ENCODE measurements at regions not wholly inside any gene's neighbourhood (a gene's known extent, or its start where the extent isn't known, plus 50 kb on each side); places are given as distances from the start of the nearest gene placed in this dataset.
"Not testable (repeated sequence)": the region's sequence is repeated elsewhere in the genome, so short reads cannot be mapped to it uniquely, and the experiment has no call there.

DNA sequence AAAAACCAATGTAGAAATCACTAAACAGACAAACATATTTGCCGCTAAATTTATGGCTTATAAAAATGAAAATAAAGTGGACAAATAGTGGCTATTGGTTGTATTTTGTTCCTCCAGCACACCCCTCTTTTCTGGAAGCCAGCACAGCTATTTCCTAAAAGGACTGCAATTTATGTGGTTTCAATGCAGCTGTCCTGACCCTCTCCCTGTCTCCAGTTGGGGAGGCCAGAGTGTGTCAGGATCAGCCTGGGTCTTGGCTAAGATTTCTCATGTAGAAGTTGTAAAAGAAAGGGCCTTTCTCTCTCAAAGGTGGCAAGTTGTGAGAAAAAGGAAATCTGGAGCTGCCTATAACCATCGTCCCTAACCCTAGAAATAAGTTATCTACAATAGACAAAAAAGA is 165.6 kb downstream of the ALDH8A1 start:
- no peak for DNase-seq

DNA sequence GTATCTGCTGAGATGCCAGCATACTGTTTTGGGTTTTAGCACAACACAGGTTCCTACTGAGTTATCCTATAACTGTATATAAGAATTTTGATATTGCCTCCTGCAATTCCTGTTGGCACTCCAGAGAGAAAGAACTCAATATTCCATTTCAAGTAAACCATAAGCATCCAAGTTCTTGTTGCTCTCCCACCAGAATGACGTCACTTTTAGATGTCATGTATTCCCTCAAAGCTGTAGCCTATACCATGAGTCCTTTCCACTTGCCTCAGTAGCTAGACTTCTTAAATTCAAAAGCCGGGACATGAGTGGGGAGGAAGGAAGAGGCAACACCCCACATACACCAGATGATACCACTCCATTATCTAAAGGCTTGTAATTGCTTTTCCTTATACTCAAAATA is 171.5 kb downstream of the ALDH8A1 start:
- no peak for DNase-seq

DNA sequence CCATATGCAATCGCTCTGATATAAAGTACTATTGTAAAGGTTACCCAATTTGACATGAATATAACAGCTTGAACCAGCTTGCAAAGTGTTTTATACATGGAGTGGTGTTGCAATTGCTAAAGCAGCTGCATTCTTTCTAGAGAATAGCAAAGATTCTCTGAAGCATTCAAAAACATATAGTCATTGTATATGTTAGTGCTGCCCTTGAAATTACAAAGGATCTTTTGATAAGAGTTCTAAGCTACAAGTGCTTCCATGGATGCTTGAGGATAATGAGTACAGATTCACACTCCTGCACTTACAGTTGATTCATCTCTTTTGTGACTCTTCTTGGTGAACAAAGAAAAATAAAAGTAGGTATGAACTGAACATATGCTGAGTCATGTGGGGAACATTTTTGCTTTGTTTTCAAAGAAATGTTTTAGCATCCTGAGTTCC is 175.7 kb downstream of the ALDH8A1 start:
- DNase-seq = no peak

DNA sequence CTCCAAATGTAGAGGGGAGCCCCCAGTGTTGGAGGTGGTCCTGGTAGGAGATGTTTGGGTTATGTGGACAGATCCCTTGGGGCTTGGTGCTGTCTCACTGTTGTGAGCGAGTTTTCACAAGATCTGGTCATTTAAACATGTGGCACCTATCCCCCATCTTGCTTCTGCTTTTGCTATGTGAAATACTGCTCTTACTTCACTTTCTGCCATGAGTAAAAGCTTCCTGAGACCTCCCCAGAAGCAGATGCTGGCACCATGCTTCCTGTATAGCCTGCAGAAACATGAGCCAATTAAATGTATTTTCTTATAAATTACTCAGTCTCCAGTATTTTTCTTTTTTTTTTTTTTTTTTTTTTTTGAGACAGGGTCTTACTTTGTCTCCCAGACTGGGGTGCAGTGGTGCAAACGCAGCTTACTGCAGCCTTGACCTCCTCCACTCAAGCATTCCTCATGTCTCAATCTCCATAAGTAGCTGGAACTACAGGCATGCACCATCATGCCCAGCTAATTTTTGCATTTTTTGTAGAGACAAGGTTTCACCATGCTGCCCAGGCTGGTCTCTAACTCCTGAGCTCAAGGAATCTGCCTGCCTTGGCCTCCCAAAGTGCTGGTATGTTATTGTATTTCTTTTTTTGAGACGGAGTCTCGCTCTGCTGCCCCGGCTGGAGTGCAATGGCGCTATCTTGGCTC is 177.1 kb downstream of the ALDH8A1 start:
- no peak for DNase-seq

DNA sequence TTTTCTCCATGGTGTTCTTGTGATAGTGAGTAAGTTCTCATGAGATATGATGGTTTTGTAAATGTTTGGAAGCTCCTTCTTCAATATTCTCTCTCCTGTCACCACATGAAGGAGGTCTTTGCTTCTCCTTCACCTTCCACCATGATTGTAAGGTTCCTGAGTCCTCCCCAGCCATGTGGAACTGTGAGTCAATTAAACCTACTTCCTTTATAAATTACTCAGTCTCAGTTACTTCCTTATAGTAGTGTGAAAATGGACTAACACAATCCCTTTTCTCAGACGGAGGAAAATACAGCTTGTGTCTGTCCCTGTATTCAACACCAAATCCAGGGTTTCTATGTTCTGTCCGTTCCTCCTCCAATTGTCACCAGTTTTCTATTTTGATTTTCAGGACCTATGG is 181.0 kb downstream of the ALDH8A1 start:
- no peak for DNase-seq

DNA sequence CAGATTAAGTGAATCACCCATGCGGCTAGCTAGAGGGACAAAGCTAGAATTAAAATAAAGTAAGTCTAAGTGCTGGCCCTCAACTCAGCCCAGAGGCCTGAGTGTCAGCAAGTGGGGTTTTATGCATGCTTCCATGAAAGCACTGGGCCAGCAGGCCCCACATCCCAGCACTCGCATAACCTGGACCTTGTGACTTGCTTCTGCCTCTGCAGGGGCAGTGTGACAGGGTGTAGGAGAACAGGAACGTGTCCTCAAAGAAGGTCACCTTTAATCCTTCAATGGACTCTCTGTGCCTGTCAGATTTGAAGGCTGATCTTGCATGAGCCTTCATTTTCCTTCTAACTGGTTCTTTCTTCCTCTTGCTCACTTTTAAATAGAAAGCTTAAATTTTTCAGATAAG is 183.4 kb downstream of the ALDH8A1 start:
- no peak for DNase-seq

DNA sequence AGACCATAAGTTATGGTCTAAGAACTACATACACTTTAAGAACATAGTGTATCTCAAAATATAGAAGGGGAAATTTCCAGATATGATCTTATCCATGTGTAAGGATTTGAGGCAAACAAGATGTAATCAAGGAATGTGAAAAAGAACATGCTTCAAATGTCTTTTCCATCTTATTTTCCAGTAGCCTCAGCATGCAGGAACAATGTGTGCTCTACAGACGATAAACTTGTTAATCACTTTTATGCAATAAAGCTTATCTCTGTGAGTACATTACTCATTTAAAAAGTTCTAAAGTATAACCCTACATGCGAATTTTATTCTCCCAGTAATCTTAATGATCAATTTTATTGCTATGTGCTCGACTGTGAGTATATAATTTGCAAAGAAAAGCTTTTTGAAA is 185.2 kb downstream of the ALDH8A1 start:
- DNase-seq = no peak

DNA sequence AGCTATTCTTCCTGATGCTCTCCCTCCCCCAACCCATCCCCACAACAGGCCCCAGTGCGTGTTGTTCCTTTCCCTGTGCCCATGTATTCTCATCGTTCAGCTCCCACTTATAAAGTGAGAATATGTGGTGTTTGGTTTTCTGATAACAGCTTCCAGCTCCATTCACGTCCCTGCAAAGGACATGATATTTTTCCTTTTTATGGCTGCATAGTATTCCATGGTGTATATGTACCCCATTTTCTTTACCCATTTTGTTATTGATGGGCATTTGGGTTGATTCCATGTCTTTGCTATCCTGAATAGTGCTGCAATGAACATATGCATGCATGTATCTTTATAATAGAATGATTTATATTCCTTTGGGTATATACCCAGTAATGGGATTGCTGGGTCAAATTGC is 186.3 kb downstream of the ALDH8A1 start:
- DNase-seq = not testable (repeated sequence)

DNA sequence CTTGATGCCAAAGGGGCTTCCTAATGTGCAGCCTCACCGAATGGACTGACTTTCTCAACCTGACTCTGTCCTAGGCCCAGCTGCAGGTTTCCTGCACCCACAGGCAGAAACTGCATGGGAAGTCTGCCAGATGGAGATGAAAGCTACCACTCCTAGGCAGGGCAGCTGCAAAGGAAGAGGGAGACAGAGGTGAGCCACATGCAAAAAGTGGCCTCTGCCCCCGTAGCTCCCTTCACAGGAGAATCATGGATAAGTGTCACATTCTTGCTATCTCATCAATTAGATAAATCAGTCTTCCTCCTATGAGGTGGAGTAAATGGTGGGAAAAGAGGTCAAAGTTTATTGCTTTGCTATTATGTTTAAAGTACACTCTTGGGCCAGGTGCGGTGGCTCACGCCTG is 191.3 kb downstream of the ALDH8A1 start:
- no peak for DNase-seq

DNA sequence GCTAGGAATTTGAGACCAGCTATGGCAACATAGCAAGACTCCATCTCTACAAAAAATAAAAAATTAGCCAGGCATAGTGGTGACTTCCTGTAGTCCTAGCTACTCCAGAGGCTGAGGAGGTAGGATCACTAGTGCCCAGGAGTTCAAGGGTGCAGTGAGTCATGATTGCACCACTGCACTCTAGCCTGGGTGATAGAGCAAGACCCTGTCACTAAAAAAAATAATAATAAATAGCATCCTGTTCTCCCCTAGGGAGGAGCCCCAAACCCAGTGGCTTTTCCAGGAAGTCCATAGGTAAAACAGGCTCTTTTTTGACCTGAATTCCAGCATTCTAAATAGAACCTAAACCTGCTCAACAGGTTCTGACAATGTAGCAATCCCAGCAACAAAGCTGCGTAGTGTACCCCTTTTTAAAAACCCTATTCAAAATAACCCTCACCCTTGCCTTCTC is 192.0 kb downstream of the ALDH8A1 start:
- DNase-seq = no peak

DNA sequence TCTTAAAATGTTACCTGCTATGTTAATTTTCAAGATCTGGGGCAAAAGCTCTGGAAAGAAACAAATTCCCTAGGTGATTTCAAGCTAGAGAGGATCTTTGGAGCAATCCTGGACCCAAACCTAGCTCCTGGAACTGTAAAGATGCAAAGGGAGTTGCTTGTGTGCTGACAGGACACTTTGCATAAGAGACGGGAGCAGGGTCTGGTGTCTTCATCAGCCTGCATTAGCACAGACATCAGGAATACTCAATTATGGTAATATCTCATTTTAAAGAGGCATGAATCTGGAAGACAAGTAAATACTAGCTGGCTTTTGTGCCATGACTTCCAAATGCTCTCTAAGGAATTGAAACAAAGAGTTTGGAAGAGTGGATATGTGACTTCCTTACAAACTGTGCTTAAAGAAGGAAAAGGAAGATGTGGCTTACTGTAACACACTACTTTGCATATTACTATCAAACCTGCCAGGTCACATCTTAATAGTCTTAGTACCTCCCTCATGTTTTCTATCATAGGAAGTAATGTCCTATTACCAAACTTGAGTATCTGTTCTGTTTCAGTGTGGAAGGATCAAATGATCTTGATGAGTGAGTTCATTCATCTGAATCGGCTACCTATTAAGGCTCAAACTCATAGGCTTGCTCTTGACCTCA is 193.4 kb downstream of the ALDH8A1 start:
- no peak for DNase-seq

DNA sequence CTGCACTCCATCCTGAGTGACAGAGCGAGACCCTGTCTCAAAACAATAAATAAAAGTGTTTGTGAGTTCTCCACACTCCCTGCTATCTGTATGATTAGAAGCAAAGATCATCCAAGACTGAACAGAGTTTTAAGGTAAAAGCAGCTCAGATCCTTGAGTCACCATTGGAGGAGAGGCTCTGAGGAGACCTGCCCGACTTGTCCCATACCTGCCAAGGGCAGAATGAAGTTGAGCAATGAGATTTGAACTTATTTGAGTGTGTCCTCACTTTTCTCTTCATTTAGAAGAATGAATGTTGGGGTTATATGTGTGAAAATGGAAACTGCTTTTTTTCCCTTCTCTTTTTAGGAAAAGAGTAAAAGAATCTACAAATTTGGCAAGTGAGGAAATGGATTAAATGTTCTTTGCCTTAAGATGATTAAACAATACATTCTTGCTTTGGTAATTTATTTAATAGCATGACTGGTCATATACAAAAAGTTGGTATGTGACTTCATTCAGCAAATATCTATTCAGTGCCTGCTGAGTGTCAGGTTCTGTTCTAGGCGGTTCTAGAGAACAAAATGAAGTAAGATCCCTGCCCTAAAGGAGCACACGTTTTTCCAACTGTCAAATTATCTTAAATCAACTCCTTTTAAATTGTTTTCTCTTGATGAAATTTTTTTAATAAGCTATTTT is 195.7 kb downstream of the ALDH8A1 start:
- no peak for DNase-seq

DNA sequence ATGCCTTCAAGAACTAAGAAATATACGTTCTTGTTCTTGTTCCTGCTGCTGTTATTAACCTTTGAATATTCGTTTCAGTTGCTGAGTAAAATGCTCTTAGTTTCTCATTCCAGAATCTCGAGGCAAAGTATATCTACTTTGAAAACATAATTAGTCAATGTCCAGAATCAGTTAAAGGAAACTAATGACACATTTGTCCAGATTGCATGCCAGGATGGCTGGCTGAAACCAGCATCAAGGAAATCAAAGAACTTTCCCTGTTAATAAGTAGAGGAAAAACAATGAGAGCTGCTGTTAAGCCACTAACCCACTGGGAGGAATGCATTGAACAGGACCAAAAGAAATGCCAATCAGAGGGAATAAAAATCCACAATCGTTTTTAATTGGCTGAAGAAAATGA is 196.9 kb downstream of the ALDH8A1 start:
- DNase-seq = no peak

DNA sequence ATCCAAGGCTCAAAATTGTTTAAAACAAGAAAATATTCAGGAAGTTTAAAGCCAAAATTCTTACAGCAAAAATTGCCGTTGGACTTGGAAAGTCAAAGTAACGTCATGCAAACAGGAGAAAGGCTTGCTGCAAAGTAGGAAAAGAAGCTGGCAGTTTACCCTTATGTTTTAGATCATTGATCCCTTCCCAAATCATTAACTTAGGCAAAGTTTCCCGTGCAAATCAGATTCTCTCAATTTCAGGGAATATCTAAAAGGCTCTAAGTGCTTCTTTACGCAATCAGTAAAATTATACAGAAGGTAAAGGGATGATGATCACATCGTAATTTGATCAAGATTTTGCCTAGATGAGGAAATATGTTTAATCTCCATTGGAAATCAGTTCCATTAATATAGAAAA is 197.5 kb downstream of the ALDH8A1 start:
- no peak for DNase-seq

DNA sequence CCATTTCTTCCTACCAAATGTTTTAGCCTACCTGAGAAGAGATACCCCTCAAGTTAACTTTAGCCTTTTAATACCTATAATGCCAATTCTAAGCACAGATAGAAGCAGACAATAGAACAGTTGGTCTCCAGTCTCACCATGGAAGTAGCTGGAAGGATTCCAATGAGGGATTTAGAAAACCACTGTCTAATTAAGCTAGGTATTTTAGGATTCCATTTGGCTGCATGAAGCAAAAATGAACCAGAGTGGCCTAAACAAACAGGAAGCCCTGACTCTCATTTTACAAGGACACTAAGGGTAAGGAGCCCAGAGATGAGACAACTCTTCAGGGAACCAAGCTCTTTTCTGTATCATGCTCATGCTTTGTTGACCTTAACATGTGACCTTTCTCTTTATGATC is 199.2 kb downstream of the ALDH8A1 start:
- DNase-seq = no peak

DNA sequence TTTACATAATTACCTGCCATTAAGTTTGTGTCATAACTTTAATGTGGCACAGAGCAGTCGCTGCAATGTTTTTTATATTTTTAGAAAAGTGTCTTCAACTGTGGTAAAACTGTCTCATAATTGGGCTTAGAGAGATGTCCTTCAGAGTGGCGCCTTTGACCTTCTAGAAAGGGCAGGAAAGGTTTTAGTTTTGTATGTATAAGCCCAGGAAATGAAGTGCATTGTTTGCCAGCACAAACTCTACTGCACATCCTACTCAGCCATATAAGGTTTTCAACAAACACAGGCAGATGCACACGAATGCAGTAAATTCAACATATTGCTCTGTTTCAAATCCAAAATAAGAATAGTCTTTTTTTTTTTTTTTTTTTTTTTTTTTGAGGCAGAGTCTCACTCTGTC is 201.4 kb downstream of the ALDH8A1 start:
- no peak for DNase-seq

DNA sequence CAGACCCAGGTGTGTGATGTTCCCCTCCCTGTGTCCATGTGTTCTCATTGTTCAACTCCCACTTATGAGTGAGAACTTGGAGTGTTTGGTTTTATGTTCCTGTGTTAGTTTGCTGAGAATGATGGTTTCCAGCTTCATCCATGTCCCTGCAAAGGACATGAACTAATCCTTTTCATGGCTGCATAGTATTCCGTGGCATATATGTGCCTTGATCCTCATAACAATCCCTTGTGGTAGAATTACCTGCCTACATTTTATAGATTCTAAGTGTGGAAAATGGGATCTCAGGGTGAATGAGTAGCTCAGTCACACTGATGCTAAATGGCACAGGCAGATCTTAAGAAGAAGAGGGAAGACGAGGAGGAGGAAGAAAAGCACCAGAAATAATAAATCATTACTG is 202.7 kb downstream of the ALDH8A1 start:
- not testable (repeated sequence) for DNase-seq

DNA sequence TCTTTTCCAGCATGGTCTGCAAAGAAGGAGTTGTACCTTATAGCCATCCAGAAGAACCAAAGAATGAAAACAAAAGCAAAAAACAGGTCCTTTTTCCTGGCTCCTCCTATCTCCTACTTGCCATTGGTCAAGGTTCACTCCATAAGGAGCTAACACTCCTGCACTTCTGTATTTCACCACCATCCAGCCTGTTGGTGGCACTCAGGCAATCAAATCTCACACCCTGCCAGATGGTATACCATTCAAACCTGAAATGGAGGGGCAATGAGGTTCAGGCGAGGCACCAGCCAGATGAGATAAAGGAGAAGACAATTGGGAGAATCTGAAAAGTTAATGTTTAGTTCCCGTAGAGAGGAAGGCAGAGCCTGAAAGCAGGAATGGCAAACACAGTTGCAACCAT is 203.8 kb downstream of the ALDH8A1 start:
- DNase-seq = no peak

DNA sequence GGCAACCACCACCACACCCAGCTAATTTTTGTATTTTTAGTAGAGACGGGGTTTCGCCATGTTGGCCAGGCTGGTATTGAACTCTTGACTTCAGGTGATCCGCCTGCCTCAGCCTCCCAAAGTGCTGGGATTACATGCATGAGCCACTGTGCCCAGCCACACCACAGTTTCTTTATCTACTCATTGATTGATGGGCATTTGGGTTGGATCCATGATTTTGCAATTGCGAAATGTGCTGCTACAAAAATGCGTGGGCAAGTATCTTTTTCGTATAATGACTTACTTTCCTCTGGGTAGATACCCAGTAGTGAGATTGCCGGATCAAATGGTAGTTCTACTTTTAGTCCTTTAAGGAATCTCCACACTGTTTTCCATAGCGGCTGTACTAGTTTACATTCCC is 204.7 kb downstream of the ALDH8A1 start:
- DNase-seq = not testable (repeated sequence)

DNA sequence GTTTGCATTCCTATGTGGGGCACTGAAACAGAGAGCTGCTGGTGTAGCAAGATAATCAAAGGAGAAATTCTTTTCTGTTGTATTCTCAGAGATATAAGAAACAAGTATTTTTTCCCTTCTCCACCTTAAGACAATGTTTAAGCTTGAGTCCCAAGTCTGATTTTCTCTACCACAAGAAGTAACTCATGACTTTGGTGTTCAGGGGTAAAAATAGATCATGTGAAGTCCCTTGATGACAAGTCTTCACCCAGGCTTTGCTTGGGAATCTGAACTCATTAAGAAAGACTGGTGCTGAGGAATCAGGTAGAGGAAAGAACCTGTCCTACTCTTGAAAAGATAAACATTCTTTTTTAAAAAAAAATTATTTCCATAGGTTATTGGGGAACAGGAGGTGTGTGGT is 205.6 kb downstream of the ALDH8A1 start:
- DNase-seq = no peak

DNA sequence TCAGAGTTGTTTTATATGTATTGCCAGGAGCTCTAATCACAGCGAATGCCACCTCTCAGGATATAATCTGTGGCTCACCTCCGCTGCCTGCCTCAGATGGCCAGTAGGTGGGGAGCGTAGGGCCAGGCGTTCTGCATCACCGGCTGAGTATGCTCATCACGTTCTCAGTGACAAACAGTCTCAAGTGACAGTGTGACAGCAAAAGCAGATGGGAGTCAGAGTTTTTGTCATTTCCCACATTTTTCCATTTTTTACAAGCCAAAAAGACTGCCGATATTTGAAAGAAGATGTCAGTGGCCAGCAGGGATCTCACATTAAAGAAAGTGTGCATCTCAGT is 208.7 kb downstream of the ALDH8A1 start:
- no peak for DNase-seq

DNA sequence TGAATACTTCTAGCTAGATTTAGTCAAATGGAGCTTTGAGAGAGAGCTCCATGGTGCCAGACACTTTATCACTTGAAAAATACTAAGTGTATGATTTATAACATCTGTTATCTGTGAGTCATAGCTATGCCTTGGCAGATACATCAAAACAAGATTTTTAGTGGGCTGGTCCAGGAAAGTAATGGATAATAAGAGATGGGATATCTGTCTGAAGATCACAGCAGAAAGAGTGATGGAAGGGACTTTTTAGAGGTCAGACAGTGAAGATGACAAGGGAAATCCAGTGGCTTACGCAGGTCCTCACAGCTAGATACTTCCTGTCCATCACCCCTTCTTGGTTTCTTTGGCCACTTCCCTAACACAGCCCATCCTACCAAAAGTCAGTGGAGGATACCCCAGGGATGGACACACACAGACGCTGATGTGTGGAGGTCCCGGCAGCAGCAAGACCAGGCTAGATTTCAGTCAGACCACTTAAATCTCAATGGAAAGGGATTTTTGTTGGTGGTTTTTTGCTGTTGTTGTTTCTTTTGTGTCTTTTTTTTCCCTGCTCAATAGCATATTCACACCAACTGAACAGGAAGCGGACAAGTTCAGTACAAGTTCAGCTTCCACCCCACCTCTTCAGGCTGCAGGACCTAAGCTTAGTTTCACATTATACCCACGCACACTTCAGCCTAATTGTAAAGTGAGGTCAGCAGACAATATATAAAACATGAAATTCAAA is 209.3 kb downstream of the ALDH8A1 start:
- DNase-seq = no peak

DNA sequence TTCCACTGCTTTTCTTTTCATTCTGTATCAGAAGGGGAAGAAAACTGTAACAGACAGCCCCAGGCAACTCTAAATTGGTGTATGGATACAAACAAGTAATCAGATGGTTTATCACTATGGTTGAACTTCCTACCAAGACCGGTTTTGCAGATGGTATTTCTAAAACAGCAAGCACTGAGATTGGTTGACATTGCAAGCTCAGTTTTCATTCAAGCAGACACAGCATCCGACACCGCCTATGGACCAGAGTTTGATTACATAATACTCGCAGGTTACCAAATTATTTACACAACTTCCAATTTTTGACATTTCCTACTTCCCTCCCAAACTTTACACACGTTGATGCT is 209.9 kb downstream of the ALDH8A1 start:
- no peak for DNase-seq

All from stimulated activated CD8-positive, alpha-beta memory T cell treated with anti-CD3 and anti-CD28 coated beads, Interleukin-4, amount 100 ng/mL, for 48 hours (primary cell).